Smooth muscle cell (in vitro differentiated cells): ENCODE measurements at regions not wholly inside any gene's neighbourhood (a gene's known extent, or its start where the extent isn't known, plus 50 kb on each side); places are given as distances from the start of the nearest gene placed in this dataset.

Experiments
- DNase-seq: peaks from one replicate; lab custom pipeline; 2025; ENCODE audit not compliant: unreplicated experiment; lab: John Stamatoyannopoulos, UW
- H2AFZ ChIP-seq: fragments of 200-600 bp; sonication (generic); 2 replicates; pipeline ENCODE4 v1.6.0; 2016; ENCODE audit warnings: antibody characterized with exemption, low read depth, mild to moderate bottlenecking
- H3F3A ChIP-seq: fragments of 200-600 bp; sonication (generic); 2 replicates; pipeline ENCODE4 v1.6.0; 2017; ENCODE audit warnings: antibody characterized with exemption, low read depth
- H3K27ac ChIP-seq: fragments of 200-600 bp; sonication (generic); 2 replicates; pipeline ENCODE4 v1.5.1; 2016; ENCODE audit warnings: low read depth, mild to moderate bottlenecking
- H3K27me3 ChIP-seq: fragments of 200-600 bp; sonication (generic); 2 replicates; pipeline ENCODE4 v1.6.1; 2016; ENCODE audit warnings: low read depth, mild to moderate bottlenecking
- H3K36me3 ChIP-seq: fragments of 200-600 bp; sonication (generic); 2 replicates; pipeline ENCODE4 v1.5.1; 2016; ENCODE audit warnings: low read depth
- H3K4me1 ChIP-seq: fragments of 200-600 bp; sonication (generic); 2 replicates; pipeline ENCODE4 v1.5.1; 2016; ENCODE audit warnings: low read depth
- H3K4me2 ChIP-seq: fragments of 200-600 bp; sonication (generic); 2 replicates; pipeline ENCODE4 v1.6.0; 2016; ENCODE audit warnings: mild to moderate bottlenecking
- H3K4me3 ChIP-seq: fragments of 200-600 bp; sonication (generic); 2 replicates; pipeline ENCODE4 v1.5.1; 2016; ENCODE audit warnings: mild to moderate bottlenecking
- H3K79me2 ChIP-seq: fragments of 200-600 bp; sonication (generic); 2 replicates; pipeline ENCODE4 v1.6.0; 2016; ENCODE audit warnings: low read depth, mild to moderate bottlenecking
- H3K9ac ChIP-seq: fragments of 200-600 bp; sonication (generic); 2 replicates; pipeline ENCODE4 v1.6.0; 2016; ENCODE audit warnings: low read depth
- H3K9me3 ChIP-seq: fragments of 200-600 bp; sonication (generic); replicated peaks from 2 replicates; pipeline ENCODE4 v1.5.1; 2016; ENCODE audit warnings: low read depth
- H4K20me1 ChIP-seq: fragments of 200-600 bp; sonication (generic); 2 replicates; pipeline ENCODE4 v1.6.0; 2016; ENCODE audit warnings: low read depth
- WGBS: methylation state at CpG from one replicate; pipeline ENCODE4 v1.1.7; 2016; ENCODE audit warnings: low lambda C conversion rate; 5-methylcytosine and 5-hydroxymethylcytosine counted together
- TF ChIP-seq, protein P1 (sequence below): fragments of 200-600 bp; sonication (generic); IDR thresholded peaks from 2 replicates; pipeline ENCODE4 v1.5.1; 2017; ENCODE audit warnings: borderline replicate concordance, mild to moderate bottlenecking, antibody characterized with exemption; ENCODE audit not compliant: insufficient read depth, poor library complexity, severe bottlenecking

DNA sequence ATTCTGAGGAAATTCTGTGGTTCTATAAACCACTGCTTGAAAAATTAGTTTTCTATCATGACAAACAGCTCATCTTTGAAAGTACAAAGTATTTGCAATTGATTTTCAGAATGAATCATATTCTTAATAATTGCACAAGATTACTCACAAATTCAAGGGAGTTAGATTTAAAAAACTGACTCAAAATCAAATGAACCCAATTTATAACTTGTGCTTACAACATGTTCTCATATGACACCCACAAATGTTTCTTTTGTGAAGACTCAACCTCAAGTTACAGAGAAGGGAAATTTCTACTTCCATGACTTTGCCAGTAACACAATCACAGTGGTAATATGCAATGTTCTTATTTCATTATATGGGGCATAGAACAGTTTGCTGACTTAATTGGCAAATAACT, 272.0 kb upstream of the ACTBL2 start:
- Histone ChIP-seq H3K4me3 (no peak overlapping the region), H3F3A (no peaks in the 10 kb centered on the region), H4K20me1 (no peaks in the 10 kb centered on the region), H3K79me2 (no peaks in the 10 kb centered on the region), H3K27ac (no peak overlapping the region), H3K4me1 (no peaks in the 10 kb centered on the region), H3K27me3 (no peaks in the 10 kb centered on the region), H3K36me3 (no peaks in the 10 kb centered on the region), H3K9ac (no peak overlapping the region), H3K4me2 (no peak overlapping the region), H3K9me3 (no peaks in the 10 kb centered on the region), H2AFZ (no peak overlapping the region)
- TF ChIP-seq, protein P1, sequence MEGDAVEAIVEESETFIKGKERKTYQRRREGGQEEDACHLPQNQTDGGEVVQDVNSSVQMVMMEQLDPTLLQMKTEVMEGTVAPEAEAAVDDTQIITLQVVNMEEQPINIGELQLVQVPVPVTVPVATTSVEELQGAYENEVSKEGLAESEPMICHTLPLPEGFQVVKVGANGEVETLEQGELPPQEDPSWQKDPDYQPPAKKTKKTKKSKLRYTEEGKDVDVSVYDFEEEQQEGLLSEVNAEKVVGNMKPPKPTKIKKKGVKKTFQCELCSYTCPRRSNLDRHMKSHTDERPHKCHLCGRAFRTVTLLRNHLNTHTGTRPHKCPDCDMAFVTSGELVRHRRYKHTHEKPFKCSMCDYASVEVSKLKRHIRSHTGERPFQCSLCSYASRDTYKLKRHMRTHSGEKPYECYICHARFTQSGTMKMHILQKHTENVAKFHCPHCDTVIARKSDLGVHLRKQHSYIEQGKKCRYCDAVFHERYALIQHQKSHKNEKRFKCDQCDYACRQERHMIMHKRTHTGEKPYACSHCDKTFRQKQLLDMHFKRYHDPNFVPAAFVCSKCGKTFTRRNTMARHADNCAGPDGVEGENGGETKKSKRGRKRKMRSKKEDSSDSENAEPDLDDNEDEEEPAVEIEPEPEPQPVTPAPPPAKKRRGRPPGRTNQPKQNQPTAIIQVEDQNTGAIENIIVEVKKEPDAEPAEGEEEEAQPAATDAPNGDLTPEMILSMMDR = no peak
- DNase-seq = no peak

GRCh38 chr5:57753446-57753845, 270.8 kb upstream of the ACTBL2 start:
- Histone ChIP-seq H3F3A (no peaks in the 10 kb centered on the region), H3K27me3 (no peaks in the 10 kb centered on the region), H2AFZ (no peak overlapping the region), H3K27ac (no peak overlapping the region), H3K4me2 (no peak overlapping the region), H3K4me1 (no peaks in the 10 kb centered on the region), H4K20me1 (no peaks in the 10 kb centered on the region), H3K4me3 (no peak overlapping the region), H3K9me3 (no peaks in the 10 kb centered on the region), H3K9ac (no peak overlapping the region), H3K36me3 (no peaks in the 10 kb centered on the region), H3K79me2 (no peaks in the 10 kb centered on the region)
- 74% methylated on average over 1 of the region's 1 CpG for WGBS
- DNase-seq = no peak
- TF ChIP-seq, protein P1 = no peak

DNA sequence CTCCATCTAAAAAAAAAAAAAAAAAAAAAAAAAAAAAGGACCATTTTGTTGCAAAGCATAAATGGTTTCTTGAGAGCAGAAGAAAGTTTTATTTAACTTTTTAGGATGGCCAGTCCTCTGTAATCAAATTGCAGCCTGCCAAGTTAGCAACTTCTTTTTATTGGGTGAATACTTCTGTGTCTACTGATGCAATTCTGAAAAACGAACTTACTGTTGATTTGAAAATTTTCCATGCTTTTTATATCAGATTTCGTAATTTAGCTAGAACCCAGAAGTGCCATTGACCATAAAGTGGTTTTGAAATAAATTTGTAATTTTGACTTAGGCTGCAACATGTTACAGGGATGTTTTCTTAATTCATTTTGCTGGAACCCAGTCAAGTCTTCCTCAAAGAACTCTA, 269.1 kb upstream of the ACTBL2 start:
- Histone ChIP-seq H3K27ac (no peak overlapping the region), H3K36me3 (no peaks in the 10 kb centered on the region), H3K4me1 (no peaks in the 10 kb centered on the region), H3K4me3 (no peak overlapping the region), H2AFZ (no peak overlapping the region), H3K9me3 (no peaks in the 10 kb centered on the region), H3K9ac (no peak overlapping the region), H4K20me1 (no peaks in the 10 kb centered on the region), H3K4me2 (no peak overlapping the region), H3K27me3 (no peaks in the 10 kb centered on the region), H3K79me2 (no peaks in the 10 kb centered on the region), H3F3A (peaks cover 1% of the 10 kb centered on the region)
- no peak for DNase-seq
- TF ChIP-seq, protein P1 = no peak
- WGBS = 36% methylated on average over 2 of the region's 2 CpGs

DNA sequence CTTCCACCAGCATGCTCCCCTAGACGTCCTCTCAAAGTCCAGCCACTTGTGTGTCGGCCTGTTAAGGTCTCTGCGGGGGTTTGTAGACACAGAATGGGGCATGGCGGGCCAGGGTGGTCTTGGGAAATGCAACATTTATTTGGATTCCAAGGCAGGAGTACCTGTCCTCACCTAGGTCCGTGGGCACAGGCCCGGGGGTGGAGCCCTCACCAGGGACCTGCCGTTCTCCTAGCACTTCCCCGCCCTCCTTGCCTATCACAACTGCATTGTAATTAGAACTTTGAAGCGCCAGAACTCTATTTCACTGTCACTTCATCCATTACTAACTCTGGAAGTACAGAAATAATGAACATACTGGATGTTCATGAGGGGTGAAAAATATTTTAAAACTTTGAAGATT, 268.3 kb upstream of the ACTBL2 start:
- Histone ChIP-seq H3F3A (peaks cover 8% of the 10 kb centered on the region), H3K36me3 (no peaks in the 10 kb centered on the region), H3K4me2 (no peak overlapping the region), H3K9ac (no peak overlapping the region), H3K4me1 (no peaks in the 10 kb centered on the region), H3K79me2 (no peaks in the 10 kb centered on the region), H3K9me3 (no peaks in the 10 kb centered on the region), H3K27ac (no peak overlapping the region), H3K27me3 (no peaks in the 10 kb centered on the region), H2AFZ (no peak overlapping the region), H3K4me3 (no peak overlapping the region), H4K20me1 (no peaks in the 10 kb centered on the region)
- TF ChIP-seq, protein P1 = no peak
- no peak for DNase-seq
- whole genome bisulfite sequencing = 96% methylated on average over 9 of the region's 9 CpGs
